NCI-H1092 treated with DMSO at 0.1 percent for 48 hours (cell line): ENCODE measurements at regions not wholly inside any gene's neighbourhood (a gene's known extent, or its start where the extent isn't known, plus 50 kb on each side); places are given as distances from the start of the nearest gene placed in this dataset.
"Not testable (repeated sequence)": the region's sequence is repeated elsewhere in the genome, so short reads cannot be mapped to it uniquely, and the experiment has no call there.

Experiments used
- DNase-seq: peaks from one replicate; lab custom pipeline; 2025; lab: John Stamatoyannopoulos, UW

- DNase-seq: not testable (repeated sequence)
These were observed 162.8 kb upstream of the GJE1 start for GRCh38 chr6:141969768-141970415.

- no peak for DNase-seq
These were observed 163.5 kb upstream of the GJE1 start for GRCh38 chr6:141969201-141969600.

- no peak for DNase-seq
These were observed 164.1 kb upstream of the GJE1 start for GRCh38 chr6:141968632-141969031.

DNA sequence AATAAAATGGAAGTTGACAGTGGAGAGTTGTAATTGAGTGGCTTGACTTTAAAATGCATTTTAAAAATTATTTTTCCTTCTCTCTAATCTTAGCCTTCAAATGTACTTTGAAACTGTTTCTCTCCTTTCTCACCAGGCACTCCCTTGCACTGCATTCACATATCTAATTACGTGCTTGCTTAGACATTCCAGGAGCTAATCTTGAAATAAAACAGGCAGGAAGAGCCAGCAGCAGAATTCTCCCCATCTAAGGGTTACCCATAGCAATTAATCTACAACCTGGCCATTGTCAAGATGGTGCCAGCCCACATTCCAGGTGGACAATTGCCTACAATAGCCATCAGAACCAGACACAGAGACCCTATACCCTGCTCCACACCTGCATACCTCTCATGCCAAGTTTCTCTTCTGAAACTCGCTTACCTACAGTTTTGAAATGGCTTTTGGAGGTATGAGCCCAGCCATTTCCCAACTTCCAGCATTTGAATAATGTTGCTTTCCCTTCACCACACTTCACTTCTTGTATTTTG lies 167.6 kb upstream of the GJE1 start:
- no peak for DNase-seq

- DNase-seq: no peak
These were observed 169.0 kb upstream of the GJE1 start for GRCh38 chr6:141963543-141964295.

DNA sequence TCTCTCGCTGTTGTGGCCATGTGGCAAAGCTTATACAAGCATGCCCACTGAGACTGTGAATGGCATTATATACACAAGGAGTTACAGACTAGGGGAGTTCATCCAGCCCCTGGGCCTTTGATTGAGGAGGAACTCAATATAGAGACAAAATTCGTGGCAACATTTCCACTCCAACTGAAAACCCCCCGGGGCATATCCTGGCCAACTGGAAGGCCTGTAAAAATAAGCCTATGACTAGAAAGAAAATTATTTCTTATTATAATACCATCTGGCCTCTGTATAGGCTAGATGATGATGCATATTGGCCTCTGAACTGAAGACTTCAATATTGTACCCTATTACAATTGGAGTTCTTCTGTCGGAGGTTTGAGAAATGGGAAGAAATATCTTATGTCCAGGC lies 175.5 kb upstream of the GJE1 start:
- DNase-seq: no peak

GRCh38 chr6:141956868-141957267 lies 175.9 kb upstream of the GJE1 start:
- no peak for DNase-seq

DNA sequence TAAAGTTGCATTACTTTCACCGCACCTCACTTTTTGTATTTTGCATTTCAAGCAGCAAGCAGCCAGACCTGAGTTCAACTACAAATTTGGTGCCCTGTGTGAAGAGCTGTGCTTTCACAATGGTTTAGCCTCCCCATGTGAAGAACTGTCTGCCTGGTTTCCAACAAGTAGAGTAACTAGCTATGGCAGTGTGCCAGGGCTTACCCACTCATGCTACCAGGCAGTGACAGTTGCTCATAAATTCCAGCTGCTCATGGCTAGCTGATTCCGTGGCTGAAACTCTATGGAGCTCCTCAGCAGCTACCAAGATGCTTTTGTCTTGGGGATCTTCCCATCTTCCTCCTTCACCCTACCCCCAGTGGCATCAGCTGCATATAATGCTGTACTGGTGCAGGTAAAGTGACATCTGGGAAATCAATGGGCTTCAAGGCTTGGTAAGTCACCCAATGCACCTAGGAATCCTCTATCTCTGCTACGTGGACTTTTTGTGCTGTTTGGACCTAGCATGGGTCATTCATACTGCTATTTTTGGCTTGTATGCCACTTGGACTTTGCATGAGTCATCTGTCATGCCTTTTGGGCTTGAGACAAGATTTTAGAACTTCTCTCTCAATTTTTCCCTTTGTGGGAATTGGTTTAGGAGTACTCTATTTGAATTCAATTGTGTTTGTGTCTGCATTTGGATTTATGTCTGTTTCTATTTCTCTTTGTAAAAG lies 176.5 kb upstream of the GJE1 start:
- DNase-seq: no peak

DNA sequence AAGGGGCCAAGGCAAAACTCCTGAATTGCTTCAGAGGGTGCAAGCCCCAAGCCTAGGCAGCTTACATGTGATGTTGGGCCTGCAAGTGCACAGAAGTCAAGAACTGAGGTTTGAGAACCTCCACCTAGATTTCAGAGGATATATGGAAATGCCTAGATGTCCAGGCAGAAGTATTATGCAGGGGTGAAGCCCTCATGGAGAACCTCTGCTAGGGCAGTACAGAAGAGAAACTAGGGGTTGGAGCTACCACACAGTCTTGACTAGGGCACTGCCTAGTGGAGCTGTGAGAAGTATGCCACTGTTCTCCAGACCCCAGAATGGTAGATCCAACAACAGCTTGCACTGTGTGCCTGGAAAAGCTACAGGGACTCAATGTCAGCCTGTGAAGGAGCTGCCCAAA lies 179.7 kb upstream of the GJE1 start:
- DNase-seq: no peak

DNA sequence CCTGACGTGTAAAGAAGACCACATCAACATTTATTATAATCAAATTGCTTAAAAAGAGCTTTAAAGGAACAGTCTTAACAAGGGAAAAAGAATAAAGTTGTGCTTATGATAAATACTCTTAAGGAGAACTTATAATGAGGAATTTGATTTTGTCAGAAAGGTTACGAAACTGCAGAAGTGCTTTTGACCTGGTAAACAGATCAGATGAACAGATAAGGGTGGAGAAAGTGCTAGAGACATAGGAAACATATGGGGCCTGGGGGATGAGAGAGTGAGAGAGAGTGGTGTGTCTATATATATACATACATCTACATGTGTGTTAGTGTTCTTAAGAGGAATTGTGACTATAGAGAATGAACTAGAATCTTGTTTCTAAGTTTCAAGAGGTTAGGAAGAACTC lies 186.2 kb upstream of the GJE1 start:
- DNase-seq: no peak

GRCh38 chr6:141938664-141939063 lies 194.1 kb upstream of the GJE1 start:
- DNase-seq: no peak

GRCh38 chr6:141932685-141933084 lies 200.0 kb upstream of the GJE1 start:
- DNase-seq: no peak

GRCh38 chr6:141926200-141926900 lies 206.4 kb upstream of the GJE1 start:
- DNase-seq: not testable (repeated sequence)

DNA sequence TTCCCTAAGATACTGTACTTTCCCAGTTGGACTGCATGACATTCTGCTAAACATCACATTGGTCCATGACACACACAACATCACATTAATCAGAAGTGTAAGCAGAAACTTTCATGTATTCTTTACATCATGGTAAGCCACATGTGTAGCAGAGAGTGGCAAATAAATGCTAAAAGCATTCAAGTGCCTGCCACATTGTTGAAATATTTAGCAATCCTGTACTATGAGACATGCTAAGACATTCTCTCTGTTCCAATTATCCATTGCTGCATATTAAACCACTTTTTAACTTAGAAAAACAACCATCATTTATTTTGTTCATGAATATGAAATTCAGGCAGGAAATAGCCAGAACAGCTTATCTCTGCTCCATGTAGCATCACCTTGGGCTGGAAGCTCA lies 207.7 kb upstream of the GJE1 start:
- DNase-seq: no peak

DNA sequence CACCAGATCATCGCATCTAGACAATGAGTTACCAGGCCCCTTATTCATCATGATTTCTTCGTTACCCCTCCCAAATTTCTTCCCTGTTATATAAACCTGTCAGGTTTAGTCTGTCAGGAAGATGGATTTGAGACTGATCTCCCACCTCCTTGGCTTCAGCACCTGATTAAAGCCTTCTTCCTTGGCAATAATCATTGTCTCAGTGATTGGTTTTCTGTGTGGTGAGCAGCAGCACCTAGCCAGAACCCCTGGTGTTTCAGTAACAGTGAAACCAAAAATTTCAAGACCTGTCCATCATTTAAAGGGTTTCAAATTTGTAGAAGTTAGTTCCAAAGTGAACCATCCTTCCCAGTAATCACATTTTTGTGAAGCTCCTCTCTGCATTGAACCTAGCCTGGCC lies 209.8 kb upstream of the GJE1 start:
- no peak for DNase-seq

DNA sequence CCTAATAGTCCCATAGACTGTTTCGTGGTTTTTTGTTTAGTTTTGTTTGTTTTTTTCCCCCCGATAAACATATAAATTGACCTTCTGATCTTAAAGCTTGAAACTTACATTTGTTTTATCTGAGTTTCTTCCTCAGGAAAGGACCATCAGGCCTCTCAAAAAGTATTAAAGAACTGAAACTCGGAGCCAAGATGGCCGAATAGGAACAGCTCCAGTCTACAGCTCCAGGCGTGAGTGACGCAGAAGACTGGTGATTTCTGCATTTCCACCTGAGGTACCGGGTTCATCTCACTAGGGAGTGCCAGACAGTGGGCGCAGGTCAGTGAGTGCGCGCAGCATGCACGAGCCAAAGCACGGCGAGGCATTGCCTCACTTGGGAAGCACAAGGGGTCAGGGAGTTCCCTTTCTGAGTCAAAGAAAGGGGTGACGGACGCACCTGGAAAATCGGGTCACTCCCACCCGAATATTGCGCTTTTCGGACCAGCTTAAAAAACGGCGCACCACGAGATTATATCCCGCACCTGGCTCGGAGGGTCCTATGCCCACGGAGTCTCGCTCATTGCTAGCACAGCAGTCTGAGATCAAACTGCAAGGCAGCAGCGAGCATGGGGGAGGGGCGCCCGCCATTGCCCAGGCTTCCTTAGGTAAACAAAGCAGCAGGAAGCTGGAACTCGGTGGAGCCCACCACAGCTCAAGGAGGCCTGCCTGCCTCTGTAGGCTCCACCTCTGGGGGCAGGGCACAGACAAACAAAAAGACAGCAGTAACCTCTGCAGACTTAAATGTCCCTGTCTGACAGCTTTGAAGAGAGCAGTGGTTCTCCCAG lies 215.8 kb upstream of the GJE1 start:
- DNase-seq: not testable (repeated sequence)

GRCh38 chr6:141914646-141915045 lies 218.1 kb upstream of the GJE1 start:
- DNase-seq: no peak

DNA sequence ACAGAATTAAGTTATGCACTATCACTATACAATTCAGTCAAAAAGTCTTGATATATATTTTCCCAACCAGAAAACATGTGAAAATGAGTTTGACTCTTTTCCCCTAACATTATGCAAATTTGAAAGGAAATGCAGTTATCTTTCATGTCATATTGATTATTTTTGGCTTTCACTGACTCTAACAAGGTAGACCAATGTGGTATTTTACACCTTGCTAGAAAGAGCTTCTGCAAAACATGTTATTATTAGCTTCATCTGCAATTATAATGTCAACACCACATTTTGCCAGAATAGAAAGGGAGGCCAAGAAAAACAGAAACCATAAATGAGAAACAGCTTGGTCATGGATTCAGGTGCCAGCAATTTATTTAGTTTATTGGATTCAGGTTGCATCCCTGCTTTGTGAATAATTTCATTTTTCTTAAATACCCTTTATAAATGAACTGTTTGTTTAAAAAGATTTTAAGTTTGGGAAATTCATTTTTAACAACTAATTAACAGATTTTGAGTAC lies 226.1 kb upstream of the GJE1 start:
- no peak for DNase-seq

DNA sequence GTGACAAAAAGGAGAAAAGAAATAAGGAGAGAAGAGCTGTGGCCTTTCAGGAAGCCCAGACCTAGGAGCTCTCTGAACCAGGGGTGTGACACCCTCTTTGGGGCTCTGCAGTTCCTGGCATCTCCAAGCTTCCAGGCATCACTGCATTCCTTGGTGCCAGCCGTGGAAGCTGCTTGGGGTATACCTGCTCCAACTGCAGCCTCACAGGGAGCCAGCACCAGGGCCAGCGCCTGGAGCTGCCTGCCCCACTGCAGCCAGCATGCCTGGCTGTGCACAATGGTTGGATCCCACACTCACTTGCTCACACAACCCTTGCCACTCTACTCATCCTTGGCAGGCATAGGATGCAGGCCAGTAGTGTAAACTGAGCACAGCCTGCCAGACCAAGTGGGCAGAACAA lies 242.1 kb upstream of the GJE1 start:
- DNase-seq: no peak

GRCh38 chr6:141884850-141885249 lies 247.9 kb upstream of the GJE1 start:
- no peak for DNase-seq

- DNase-seq: no peak
These were observed 254.0 kb upstream of the GJE1 start for GRCh38 chr6:141878686-141879085.
